PFSK-1 (cell line): ENCODE measurements at regions not wholly inside any gene's neighbourhood (a gene's known extent, or its start where the extent isn't known, plus 50 kb on each side); places are given as distances from the start of the nearest gene placed in this dataset.

Experiments used
- FOXP2 ChIP-seq: optimal IDR thresholded peaks from 2 replicates; pipeline ENCODE3; 2011; ENCODE audit warnings: borderline replicate concordance, control low read depth, inconsistent platforms; ENCODE audit not compliant: insufficient read depth; ENCODE audit errors: extremely low read length, extremely low read depth
- POLR2AphosphoS5 ChIP-seq: IDR thresholded peaks from 2 replicates; pipeline ENCODE4 v1.6.1; 2012; ENCODE audit warnings: low read depth, mild to moderate bottlenecking, control low read depth, low read length, moderate library complexity
- SIN3A ChIP-seq: IDR thresholded peaks from 2 replicates; pipeline ENCODE4 v1.6.1; 2012; ENCODE audit warnings: mild to moderate bottlenecking, low read length, moderate library complexity, borderline replicate concordance; ENCODE audit not compliant: insufficient read depth
- TAF1 ChIP-seq: IDR thresholded peaks from 2 replicates; pipeline ENCODE4 v1.6.1; 2012; ENCODE audit warnings: low read length, control low read depth, borderline replicate concordance; ENCODE audit not compliant: insufficient read depth
- TF ChIP-seq, protein P1 (sequence below), 2 experiments: IDR thresholded peaks; 2 replicates each; pipeline versions ENCODE4 v1.6.1 to v1.8.0; 2011 to 2012; ENCODE audit warnings: low read depth in 2 of 2, low read length in 2 of 2, control low read depth in 1 of 2, inconsistent platforms in 1 of 2, mild to moderate bottlenecking in 1 of 2, moderate library complexity in 1 of 2; ENCODE audit not compliant: insufficient read depth in 1 of 2

DNA sequence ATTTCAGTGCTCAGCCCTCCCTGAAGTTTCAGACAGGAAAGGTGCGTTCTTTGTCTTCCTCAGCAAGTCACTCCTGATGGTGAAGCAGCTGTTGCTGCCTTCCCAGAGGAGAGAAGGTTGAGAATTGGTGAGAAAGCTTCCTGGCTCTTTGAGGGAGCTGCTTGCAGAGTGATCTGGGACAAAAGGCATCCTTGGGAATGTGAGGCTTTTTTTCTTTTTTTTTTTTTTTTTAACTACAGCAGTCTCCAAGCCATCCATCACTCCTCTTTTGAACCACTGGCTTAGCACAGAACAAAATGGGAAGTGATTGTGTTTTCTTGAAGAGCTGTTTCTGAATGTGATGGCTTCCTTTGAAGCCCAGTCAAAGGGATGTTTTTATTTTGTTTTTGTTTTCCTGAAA lies 120.4 kb upstream of the LRIG3 start:
- TF ChIP-seq SIN3A: no peak
- TF ChIP-seq, protein P1, sequence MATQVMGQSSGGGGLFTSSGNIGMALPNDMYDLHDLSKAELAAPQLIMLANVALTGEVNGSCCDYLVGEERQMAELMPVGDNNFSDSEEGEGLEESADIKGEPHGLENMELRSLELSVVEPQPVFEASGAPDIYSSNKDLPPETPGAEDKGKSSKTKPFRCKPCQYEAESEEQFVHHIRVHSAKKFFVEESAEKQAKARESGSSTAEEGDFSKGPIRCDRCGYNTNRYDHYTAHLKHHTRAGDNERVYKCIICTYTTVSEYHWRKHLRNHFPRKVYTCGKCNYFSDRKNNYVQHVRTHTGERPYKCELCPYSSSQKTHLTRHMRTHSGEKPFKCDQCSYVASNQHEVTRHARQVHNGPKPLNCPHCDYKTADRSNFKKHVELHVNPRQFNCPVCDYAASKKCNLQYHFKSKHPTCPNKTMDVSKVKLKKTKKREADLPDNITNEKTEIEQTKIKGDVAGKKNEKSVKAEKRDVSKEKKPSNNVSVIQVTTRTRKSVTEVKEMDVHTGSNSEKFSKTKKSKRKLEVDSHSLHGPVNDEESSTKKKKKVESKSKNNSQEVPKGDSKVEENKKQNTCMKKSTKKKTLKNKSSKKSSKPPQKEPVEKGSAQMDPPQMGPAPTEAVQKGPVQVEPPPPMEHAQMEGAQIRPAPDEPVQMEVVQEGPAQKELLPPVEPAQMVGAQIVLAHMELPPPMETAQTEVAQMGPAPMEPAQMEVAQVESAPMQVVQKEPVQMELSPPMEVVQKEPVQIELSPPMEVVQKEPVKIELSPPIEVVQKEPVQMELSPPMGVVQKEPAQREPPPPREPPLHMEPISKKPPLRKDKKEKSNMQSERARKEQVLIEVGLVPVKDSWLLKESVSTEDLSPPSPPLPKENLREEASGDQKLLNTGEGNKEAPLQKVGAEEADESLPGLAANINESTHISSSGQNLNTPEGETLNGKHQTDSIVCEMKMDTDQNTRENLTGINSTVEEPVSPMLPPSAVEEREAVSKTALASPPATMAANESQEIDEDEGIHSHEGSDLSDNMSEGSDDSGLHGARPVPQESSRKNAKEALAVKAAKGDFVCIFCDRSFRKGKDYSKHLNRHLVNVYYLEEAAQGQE (IDR thresholded peaks at IDR 0.05; ENCODE audit: insufficient read depth in 1 of 2, low read depth in 2 of 2, low read length in 2 of 2): no peak

DNA sequence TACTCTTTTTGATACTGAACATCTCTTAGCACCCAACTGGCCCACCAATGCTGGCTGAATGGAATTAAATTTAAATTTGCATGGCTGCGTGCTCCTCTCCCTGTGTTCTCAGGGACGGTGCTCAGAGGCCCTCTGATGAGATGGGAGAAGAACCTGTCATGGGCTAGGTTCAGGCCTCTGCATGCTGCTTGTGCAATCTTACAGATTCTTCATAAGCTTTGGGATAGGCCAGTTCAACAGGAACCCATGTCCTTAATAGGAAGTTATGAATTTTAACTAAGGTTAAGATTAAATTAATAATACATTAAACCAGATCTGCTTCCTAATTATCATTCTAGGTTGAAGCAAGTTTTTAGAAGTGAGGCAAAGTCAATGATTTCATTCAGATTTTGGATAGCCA lies 119.7 kb upstream of the LRIG3 start:
- TF ChIP-seq FOXP2 (no peak), SIN3A (no peak), POLR2AphosphoS5 (no peak)
- TF ChIP-seq, protein P1 (IDR thresholded peaks at IDR 0.05; ENCODE audit: insufficient read depth in 1 of 2, low read depth in 2 of 2, low read length in 2 of 2): no peak

DNA sequence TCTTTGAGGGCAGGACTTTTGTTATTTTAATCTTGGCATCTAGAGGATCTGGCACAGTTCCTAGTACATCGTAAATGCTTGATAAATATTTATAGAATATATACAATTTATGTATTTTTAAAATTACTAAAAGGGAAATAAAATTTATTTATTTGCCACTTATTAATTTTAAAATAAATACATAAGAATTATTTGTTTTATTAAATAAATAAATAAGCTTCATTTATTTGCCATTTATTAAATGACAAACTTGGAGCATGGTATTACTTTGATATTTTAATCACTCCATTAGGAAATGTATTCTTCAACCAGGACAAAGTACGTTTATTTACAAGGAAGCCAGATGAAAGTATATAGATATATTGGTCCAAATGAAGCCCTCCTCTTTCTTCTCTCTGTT lies 118.7 kb upstream of the LRIG3 start:
- TF ChIP-seq POLR2AphosphoS5 (no peak), TAF1 (no peak), FOXP2 (no peak), SIN3A (no peak)
- TF ChIP-seq, protein P1 (IDR thresholded peaks at IDR 0.05; ENCODE audit: insufficient read depth in 1 of 2, low read depth in 2 of 2, low read length in 2 of 2): no peak

DNA sequence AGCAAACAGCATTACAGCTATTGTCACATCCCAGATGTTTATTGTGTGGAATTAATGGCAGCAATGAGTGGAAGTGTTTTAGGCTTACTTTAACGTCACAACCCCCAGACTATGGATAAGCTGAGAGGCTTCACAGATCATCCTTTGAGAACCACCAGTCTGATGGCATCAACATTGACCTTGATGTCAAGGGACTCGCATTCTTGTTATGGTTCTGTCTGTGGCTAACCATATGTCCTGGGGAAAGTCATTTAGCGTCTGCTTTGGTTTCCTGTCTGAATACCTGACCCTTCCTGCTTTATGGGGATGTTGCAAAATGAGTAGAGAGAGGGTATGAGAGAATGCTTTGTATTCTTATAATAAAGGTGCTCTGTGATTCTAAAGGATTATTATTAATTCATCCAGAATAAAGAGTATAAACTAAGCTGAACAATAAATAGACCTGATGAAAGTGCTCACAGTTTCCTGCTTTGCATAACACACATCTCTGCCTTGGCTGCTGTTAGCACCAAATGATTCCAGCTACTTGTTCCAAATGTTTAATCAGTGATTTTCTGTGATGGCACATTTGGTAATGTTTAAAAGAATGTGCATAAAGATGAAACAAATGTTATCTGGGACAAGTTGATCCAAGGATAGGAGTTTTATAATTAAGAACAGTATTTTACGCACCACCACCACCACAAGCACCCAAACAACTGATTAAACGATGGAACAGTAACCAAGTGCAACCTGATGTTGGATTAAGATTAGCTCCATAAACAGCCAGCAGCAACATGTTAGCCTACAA lies 116.9 kb upstream of the LRIG3 start:
- TF ChIP-seq TAF1: no peak
- TF ChIP-seq, protein P1 (IDR thresholded peaks at IDR 0.05; ENCODE audit: insufficient read depth in 1 of 2, low read depth in 2 of 2, low read length in 2 of 2): no peak
- TF ChIP-seq FOXP2: no peak
- TF ChIP-seq SIN3A: no peak

DNA sequence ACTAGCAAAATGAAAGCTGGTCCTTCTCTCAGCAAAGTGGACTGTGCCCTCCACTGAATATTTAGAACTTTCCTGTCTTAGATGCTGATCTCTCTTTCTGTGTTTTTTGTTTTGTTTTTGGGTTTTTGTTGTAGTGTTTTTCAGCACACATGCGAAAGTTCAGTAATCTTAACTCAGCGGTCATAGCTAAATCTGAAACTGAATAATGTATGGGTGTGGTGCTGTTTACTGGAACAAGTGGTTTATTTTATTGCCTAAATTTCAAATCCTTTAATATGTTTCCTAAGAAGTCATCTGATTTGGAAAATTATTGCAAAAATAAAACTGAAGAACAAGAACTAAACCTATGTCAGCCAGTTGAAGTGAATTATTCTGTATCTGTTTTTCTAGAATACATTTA lies 116.0 kb upstream of the LRIG3 start:
- TF ChIP-seq SIN3A (no peak), FOXP2 (no peak), TAF1 (no peak), POLR2AphosphoS5 (no peak)
- TF ChIP-seq, protein P1 (IDR thresholded peaks at IDR 0.05; ENCODE audit: insufficient read depth in 1 of 2, low read depth in 2 of 2, low read length in 2 of 2): no peak
